AG09319 (cell line): ENCODE measurements at regions not wholly inside any gene's neighbourhood (a gene's known extent, or its start where the extent isn't known, plus 50 kb on each side); places are given as distances from the start of the nearest gene placed in this dataset.
"Not testable (repeated sequence)": the region's sequence is repeated elsewhere in the genome, so short reads cannot be mapped to it uniquely, and the experiment has no call there.

Experiments
- DNase-seq: peaks from one replicate; pipeline ENCODE4 v3.0.0-alpha.2; 2010; ENCODE audit warnings: low read depth; ENCODE audit errors: extremely low read depth
- TF ChIP-seq, protein P1 (sequence below): IDR thresholded peaks from 2 replicates; pipeline ENCODE4 v1.5.1; 2011; ENCODE audit warnings: low read depth, mild to moderate bottlenecking, inconsistent platforms, low read length, moderate library complexity

DNA sequence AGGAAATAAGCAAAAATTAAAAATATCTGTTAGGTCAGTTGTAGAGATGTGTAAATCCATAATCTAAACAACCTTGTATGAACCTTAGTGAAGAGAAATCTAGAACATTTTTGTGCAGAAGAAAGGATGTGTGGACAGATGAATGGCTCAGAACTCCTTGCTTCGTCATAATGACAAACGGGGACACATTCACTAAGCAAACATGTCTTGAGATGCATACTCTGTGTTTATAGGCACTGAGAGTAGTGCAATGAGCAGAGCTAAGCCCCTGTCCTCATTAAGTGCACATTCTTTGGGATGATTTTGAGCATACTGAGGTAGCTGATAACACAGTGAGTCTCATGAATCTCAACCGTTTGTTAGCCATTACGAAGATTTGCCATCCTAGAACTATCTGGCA, 360.6 kb upstream of the ANKRD30A start:
- TF ChIP-seq, protein P1, sequence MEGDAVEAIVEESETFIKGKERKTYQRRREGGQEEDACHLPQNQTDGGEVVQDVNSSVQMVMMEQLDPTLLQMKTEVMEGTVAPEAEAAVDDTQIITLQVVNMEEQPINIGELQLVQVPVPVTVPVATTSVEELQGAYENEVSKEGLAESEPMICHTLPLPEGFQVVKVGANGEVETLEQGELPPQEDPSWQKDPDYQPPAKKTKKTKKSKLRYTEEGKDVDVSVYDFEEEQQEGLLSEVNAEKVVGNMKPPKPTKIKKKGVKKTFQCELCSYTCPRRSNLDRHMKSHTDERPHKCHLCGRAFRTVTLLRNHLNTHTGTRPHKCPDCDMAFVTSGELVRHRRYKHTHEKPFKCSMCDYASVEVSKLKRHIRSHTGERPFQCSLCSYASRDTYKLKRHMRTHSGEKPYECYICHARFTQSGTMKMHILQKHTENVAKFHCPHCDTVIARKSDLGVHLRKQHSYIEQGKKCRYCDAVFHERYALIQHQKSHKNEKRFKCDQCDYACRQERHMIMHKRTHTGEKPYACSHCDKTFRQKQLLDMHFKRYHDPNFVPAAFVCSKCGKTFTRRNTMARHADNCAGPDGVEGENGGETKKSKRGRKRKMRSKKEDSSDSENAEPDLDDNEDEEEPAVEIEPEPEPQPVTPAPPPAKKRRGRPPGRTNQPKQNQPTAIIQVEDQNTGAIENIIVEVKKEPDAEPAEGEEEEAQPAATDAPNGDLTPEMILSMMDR = no peak
- DNase-seq = no peak

DNA sequence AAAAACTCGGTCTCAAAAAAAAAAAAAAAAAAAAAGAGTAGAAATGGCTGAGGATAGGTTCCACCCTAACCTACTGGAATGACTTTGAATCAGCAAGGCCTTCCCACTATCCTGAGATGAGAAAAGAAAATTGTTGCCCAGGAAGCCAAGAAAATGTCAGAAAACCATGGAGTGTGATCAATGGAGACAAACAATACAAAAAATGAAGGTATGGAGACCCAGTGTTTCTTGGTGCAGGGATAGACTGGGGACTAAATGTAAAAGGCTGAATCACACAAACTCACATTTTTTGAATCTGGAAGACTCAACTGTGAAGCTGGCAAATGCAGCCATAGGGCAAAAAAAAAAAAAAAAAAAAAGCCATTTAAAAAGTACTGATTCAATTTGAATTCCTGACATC, 364.3 kb upstream of the ANKRD30A start:
- TF ChIP-seq, protein P1 = no peak
- DNase-seq = no peak

DNA sequence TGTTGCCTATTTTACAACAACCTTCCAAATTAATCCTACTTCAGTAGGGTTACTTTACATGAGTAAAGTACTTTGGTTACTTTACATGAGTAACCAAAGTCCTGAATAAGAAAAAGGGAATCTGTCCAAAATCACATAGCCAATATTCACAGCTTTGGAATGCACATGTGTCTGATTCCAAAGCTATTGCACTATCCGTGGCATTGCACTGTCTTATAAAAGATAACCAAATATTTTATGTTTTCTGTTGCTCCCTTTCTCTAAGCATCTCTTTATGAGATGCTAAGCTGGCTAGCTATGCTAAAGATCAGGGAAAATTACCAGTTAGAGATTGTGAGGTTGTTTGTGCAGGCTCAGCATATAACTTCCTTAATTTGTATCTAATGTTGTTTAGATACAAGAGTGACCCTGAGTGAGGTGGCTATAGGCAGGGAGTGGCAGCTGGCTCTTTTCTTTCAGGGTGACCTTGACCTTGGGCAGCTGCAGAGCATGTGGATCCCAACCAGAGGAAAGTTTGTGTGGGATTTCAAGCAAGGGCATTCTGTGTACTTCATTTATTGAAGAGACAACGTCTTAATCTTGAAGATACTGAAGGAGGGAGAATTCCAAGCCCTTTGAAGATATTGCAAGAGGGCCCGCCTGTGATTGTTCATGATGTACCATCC, 366.1 kb upstream of the ANKRD30A start:
- peak; percentile 56 for DNase-seq
- TF ChIP-seq, protein P1 = no peak

DNA sequence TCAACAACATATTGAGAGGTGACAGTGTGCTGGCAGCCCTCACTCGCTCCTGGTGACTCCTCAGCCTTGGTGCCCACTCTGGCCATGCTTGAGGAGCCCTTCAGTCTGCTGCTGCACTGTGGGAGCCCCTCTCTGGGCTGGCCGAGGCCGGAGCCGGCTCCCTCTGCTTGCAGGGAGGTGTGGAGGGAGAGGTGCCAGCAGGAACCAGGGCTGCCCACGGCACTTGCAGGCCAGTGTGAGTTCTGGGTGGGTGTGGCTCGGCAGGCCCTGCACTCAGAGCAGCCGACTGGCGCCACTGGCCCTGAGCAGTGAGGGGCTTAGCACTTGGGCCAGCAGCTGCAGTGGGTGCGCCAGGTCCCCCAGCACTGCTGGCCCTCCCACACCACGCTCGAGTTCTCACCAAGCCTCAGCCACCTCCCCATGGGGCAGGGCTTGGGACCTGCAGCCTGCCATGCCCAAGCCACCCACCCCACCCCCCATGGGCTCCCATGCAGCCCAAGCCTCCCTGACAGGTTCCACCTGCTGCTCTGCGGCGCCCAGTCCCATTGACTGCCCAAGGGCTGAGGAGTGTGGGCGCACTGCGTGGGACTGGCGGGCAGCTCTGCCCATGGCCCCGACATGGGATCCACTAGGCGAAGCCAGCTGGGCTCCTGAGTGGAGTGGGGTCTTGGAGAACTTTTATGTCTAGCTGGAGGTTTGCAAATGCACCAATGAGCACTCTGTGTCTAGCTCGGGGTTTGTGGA, 377.1 kb upstream of the ANKRD30A start:
- DNase-seq = no peak
- TF ChIP-seq, protein P1 = no peak

DNA sequence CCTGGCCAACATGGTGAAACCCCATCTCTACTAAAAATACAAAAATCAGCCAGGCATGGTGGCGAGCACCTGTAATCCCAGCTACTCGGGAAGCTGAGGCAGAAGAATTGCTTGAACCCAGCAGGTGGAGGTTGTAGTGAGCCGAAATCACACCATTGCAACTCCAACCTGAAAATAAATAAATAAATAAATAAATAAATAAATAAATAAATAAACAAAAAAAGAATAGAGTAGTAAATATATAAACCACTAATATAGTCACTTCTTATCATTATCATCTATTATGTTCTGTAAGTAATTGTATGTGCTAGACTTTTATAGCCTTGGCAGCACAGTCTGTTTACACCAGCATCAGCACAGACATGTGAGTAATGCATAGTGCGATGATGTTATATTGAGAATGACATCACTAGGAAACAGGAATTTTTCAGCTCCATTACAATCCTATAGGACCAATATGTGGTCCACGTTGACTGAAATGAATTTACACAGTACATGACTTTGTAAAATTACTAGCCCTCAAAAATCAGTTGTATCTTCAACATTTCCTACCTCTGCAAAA, 385.4 kb upstream of the ANKRD30A start:
- DNase-seq = no peak
- TF ChIP-seq, protein P1 = no peak

DNA sequence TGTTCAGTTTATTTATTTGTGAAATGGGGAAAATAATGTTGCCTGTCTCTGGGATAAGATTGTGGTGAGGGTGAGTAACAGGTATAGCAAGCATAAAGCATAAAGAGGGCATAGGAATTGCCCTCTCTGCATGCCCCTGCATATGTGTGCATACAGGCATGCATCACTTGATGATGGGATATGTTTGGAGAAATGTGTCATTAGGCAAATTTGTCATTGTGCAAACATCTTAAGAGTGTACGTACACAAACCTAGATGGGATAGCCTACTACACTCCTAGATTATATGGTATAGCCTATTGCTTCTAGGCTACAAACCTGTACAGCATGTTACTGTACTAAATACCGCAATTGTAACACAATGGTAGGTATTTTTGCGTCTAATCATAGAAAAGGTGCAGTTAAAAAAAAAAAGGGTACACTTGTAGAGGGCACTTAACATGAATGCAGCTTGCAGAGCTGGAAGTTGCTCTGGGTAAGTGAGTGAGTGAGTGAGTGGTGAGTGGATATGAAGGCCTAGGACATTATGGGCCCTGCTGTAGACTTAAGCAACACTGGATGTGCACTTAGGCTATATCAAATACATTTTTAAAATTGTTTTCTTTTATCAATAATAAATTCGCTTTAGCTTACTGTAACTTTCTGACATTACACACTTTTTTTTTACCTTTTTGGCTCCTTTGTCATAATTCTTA, 386.5 kb upstream of the ANKRD30A start:
- DNase-seq = no peak
- TF ChIP-seq, protein P1 = no peak

DNA sequence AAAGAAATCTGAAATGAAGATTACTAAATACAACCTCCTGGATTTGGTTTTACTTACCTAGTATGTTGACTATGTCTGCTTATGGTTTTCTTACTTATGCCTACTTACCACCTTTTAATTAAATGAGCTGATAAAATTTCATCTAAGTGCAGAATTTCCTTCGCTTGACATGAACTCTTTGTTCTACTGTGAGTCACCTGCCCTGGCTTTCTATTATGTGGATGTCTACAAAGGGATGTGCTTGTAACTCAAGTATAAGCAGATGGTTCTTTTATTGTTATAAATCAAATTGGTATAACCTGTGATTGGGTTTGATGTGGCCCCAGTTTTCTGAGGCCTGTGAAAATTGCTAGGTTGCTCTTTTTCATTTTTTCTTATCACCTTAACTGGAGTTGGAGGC, 389.1 kb upstream of the ANKRD30A start:
- TF ChIP-seq, protein P1 = no peak
- DNase-seq = no peak

DNA sequence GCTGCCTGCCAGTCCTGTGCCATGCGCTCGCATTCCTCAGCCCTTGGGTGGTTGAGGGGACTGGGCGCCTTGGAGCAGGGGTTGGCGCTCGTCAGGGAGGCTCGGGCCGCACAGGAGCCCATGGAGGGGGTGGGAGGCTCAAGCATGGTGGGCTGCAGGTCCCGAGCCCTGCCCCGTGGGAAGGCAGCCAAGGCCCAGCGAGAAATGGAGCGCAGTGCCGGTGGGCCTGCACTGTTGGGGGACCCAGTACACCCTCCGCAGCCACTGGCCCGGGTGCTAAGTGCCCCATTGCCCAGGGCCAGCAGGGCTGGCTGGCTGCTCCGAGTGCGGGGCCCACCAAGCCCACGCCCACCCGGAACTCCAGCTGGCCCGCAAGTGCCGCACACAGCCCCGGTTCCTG, 390.8 kb upstream of the ANKRD30A start:
- DNase-seq = not testable (repeated sequence)
